Vagina (tissue), 2 donors: ENCODE measurements at regions not wholly inside any gene's neighbourhood (a gene's known extent, or its start where the extent isn't known, plus 50 kb on each side); places are given as distances from the start of the nearest gene placed in this dataset.

Experiments used
- DNase-seq, 2 donors: peaks; one replicate each; pipeline ENCODE4 v3.0.0-alpha.2; 2017; ENCODE audit errors: extremely low spot score in 2 of 2
- H3K27ac ChIP-seq: fragments of 200-600 bp; sonication (generic); one replicate; pipeline ENCODE4 v1.5.1; 2019
- H3K27me3 ChIP-seq: fragments of 200-600 bp; sonication (generic); one replicate; pipeline ENCODE4 v1.5.1; 2019
- H3K36me3 ChIP-seq, 2 donors: fragments of 200-600 bp; sonication (generic); one replicate each; pipeline ENCODE4 v1.5.1; 2017 to 2019
- H3K4me1 ChIP-seq: fragments of 200-600 bp; sonication (generic); one replicate; pipeline ENCODE4 v1.5.1; 2019
- H3K4me3 ChIP-seq, 2 donors: fragments of 200-600 bp; sonication (generic); 1 replicate in 1 of 2; 2 replicates in 1 of 2; pipeline ENCODE4 v1.5.1; 2016 to 2019
- H3K9me3 ChIP-seq: fragments of 200-600 bp; sonication (generic); one replicate; pipeline ENCODE4 v1.5.1; 2019
- CTCF ChIP-seq, 3 experiments: fragments of 450-650 bp in 2 of 3; fragments of 200-600 bp in 1 of 3; sonication (generic) in 1 of 3; IDR thresholded peaks; one replicate each; pipeline ENCODE4 v1.5.1; 2017 to 2019; ENCODE audit warnings: antibody characterized with exemption in 3 of 3, mild to moderate bottlenecking in 2 of 3, moderate library complexity in 2 of 3
- POLR2A ChIP-seq, 2 donors: fragments of 450-650 bp; IDR thresholded peaks; one replicate each; pipeline ENCODE4 v1.6.1; 2017; ENCODE audit warnings: antibody characterized with exemption in 2 of 2, mild to moderate bottlenecking in 2 of 2, moderate library complexity in 2 of 2
- POLR2AphosphoS5 ChIP-seq, 2 donors: sonication (generic); formaldehyde crosslinking; IDR thresholded peaks; one replicate each; pipeline ENCODE4 v1.9.0; 2017; ENCODE audit warnings: antibody characterized with exemption in 2 of 2, mild to moderate bottlenecking in 2 of 2, low read depth in 1 of 2; ENCODE audit not compliant: insufficient read depth in 1 of 2
- intact Hi-C: fragments of 100-400 bp; cut with DNase I; formaldehyde crosslinking; loops from one replicate; pipeline ENCODE4 v1.15.1; 2023

GRCh38 chr13:72397265-72397664 is 330.2 kb downstream of the MZT1 start:
- no peak overlapping the region for H3K27ac ChIP-seq
- H3K36me3 ChIP-seq = no peaks in the 10 kb centered on the region
- H3K4me3 ChIP-seq = no peak overlapping the region
- no peaks in the 10 kb centered on the region for H3K4me1 ChIP-seq
- H3K9me3 ChIP-seq = no peaks in the 10 kb centered on the region
- DNase-seq = no peak
- intact Hi-C loops = loop anchor here (10.0 kb wide), 1 partner anchor 242 kb away; no protein-coding TSS in a partner anchor
- no peaks in the 10 kb centered on the region for H3K27me3 ChIP-seq
- no peak for TF ChIP-seq POLR2A (IDR thresholded peaks at IDR 0.05)
- no peak for TF ChIP-seq POLR2AphosphoS5 (IDR thresholded peaks at IDR 0.05; ENCODE audit: insufficient read depth in 1 of 2, low read depth in 1 of 2)

GRCh38 chr13:72390909-72391308 is 336.5 kb downstream of the MZT1 start:
- TF ChIP-seq POLR2AphosphoS5 (IDR thresholded peaks at IDR 0.05; ENCODE audit: insufficient read depth in 1 of 2, low read depth in 1 of 2) (no peak), CTCF (IDR thresholded peaks at IDR 0.05) (no peak), POLR2A (IDR thresholded peaks at IDR 0.05) (no peak)
- H3K27ac ChIP-seq = no peak overlapping the region
- no peak for DNase-seq

GRCh38 chr13:72386138-72386684 is 341.2 kb downstream of the MZT1 start:
- H3K27ac ChIP-seq = no peak overlapping the region
- H3K4me3 ChIP-seq = no peak overlapping the region
- H3K4me1 ChIP-seq = no peaks in the 10 kb centered on the region
- H3K36me3 ChIP-seq = no peaks in the 10 kb centered on the region
- TF ChIP-seq CTCF (IDR thresholded peaks at IDR 0.05) (no peak), POLR2AphosphoS5 (IDR thresholded peaks at IDR 0.05; ENCODE audit: insufficient read depth in 1 of 2, low read depth in 1 of 2) (no peak), POLR2A (IDR thresholded peaks at IDR 0.05) (no peak)
- H3K27me3 ChIP-seq = no peaks in the 10 kb centered on the region
- H3K9me3 ChIP-seq = no peaks in the 10 kb centered on the region
- intact Hi-C loops = no loop called here
- no peak for DNase-seq

More at GRCh38 chr13:72390909-72391308, 336.5 kb downstream of the MZT1 start:
- Histone ChIP-seq H3K27me3 (no peaks in the 10 kb centered on the region), H3K4me1 (no peaks in the 10 kb centered on the region), H3K9me3 (no peaks in the 10 kb centered on the region), H3K36me3 (no peaks in the 10 kb centered on the region), H3K4me3 (no peak overlapping the region)
- intact Hi-C loops = loop anchor here (10.0 kb wide), 1 partner anchor 236 kb away; no protein-coding TSS in a partner anchor

- H3K36me3 ChIP-seq = no peaks in the 10 kb centered on the region
- no peak for DNase-seq
- H3K27me3 ChIP-seq = no peaks in the 10 kb centered on the region
- no peaks in the 10 kb centered on the region for H3K9me3 ChIP-seq
- TF ChIP-seq POLR2AphosphoS5 (IDR thresholded peaks at IDR 0.05; ENCODE audit: insufficient read depth in 1 of 2, low read depth in 1 of 2) (peak in 1 of 2 donors; percentile 11), POLR2A (IDR thresholded peaks at IDR 0.05) (no peak)
- intact Hi-C loops = no loop called here
- H3K27ac ChIP-seq = no peak overlapping the region
- H3K4me3 ChIP-seq = no peak overlapping the region
- H3K4me1 ChIP-seq = no peaks in the 10 kb centered on the region
Observed at GRCh38 chr13:72384879-72385278, 342.6 kb downstream of the MZT1 start.

GRCh38 chr13:72384186-72384823 is 343.1 kb downstream of the MZT1 start:
- no peaks in the 10 kb centered on the region for H3K4me1 ChIP-seq
- no peak for DNase-seq
- H3K27me3 ChIP-seq = no peaks in the 10 kb centered on the region
- no peak overlapping the region for H3K27ac ChIP-seq
- H3K9me3 ChIP-seq = no peaks in the 10 kb centered on the region
- intact Hi-C loops = no loop called here
- no peaks in the 10 kb centered on the region for H3K36me3 ChIP-seq
- no peak overlapping the region for H3K4me3 ChIP-seq
- TF ChIP-seq POLR2AphosphoS5 (IDR thresholded peaks at IDR 0.05; ENCODE audit: insufficient read depth in 1 of 2, low read depth in 1 of 2) (no peak), POLR2A (IDR thresholded peaks at IDR 0.05) (no peak), CTCF (IDR thresholded peaks at IDR 0.05) (no peak)

- intact Hi-C loops = no loop called here
- DNase-seq = no peak
- no peak for TF ChIP-seq POLR2AphosphoS5 (IDR thresholded peaks at IDR 0.05; ENCODE audit: insufficient read depth in 1 of 2, low read depth in 1 of 2)
- TF ChIP-seq POLR2A (IDR thresholded peaks at IDR 0.05) = no peak
- TF ChIP-seq CTCF (IDR thresholded peaks at IDR 0.05) = no peak
Observed at GRCh38 chr13:72383646-72384045, 343.8 kb downstream of the MZT1 start.

More at GRCh38 chr13:72383646-72384045, 343.8 kb downstream of the MZT1 start:
- H3K4me1 ChIP-seq = no peaks in the 10 kb centered on the region
- no peak overlapping the region for H3K27ac ChIP-seq
- no peaks in the 10 kb centered on the region for H3K9me3 ChIP-seq
- no peak overlapping the region for H3K4me3 ChIP-seq
- no peaks in the 10 kb centered on the region for H3K36me3 ChIP-seq
- H3K27me3 ChIP-seq = no peaks in the 10 kb centered on the region
